GM18507 (cell line): ENCODE measurements at regions not wholly inside any gene's neighbourhood (a gene's known extent, or its start where the extent isn't known, plus 50 kb on each side); places are given as distances from the start of the nearest gene placed in this dataset.

Source experiments
- DNase-seq: peaks from one replicate; pipeline ENCODE4 v3.0.0; 2011; ENCODE audit warnings: low read depth; ENCODE audit not compliant: insufficient read length; ENCODE audit errors: extremely low spot score
- FAIRE-seq: peaks from 2 replicates; lab custom pipeline; 2011; peaks lifted over from hg19 to GRCh38; lab: Jason Lieb, UNC

- DNase-seq: no peak
- FAIRE-seq: no peak
Measured at GRCh38 chr20:60899320-60899719, 352.7 kb upstream of the CDH4 start.

- FAIRE-seq: no peak
- no peak for DNase-seq
Measured at GRCh38 chr20:60900618-60901017, 351.4 kb upstream of the CDH4 start.

- DNase-seq (no peak), FAIRE-seq (no peak)
Measured at GRCh38 chr20:60901831-60902230, 350.2 kb upstream of the CDH4 start.

- DNase-seq (no peak), FAIRE-seq (no peak)
Measured at GRCh38 chr20:60903325-60903971, 348.6 kb upstream of the CDH4 start.

GRCh38 chr20:60904730-60905129 lies 347.3 kb upstream of the CDH4 start:
- FAIRE-seq (no peak), DNase-seq (no peak)

- FAIRE-seq (no peak), DNase-seq (no peak)
Measured at GRCh38 chr20:60905919-60906318, 346.1 kb upstream of the CDH4 start.

GRCh38 chr20:60906555-60906954 lies 345.5 kb upstream of the CDH4 start:
- no peak for DNase-seq
- FAIRE-seq: no peak

GRCh38 chr20:60913298-60913697 lies 338.8 kb upstream of the CDH4 start:
- FAIRE-seq (no peak), DNase-seq (no peak)

GRCh38 chr20:60921022-60921622 lies 330.9 kb upstream of the CDH4 start:
- DNase-seq (no peak), FAIRE-seq (no peak)

GRCh38 chr20:60926831-60927230 lies 325.2 kb upstream of the CDH4 start:
- no peak for DNase-seq
- FAIRE-seq: no peak

GRCh38 chr20:60928341-60928740 lies 323.7 kb upstream of the CDH4 start:
- no peak for FAIRE-seq

GRCh38 chr20:60930023-60930790 lies 321.9 kb upstream of the CDH4 start:
- no peak for DNase-seq
- FAIRE-seq: no peak

More at GRCh38 chr20:60928341-60928740, 323.7 kb upstream of the CDH4 start:
- no peak for DNase-seq

- DNase-seq (no peak), FAIRE-seq (no peak)
Measured at GRCh38 chr20:60931696-60932095, 320.4 kb upstream of the CDH4 start.

GRCh38 chr20:60934724-60935123 lies 317.3 kb upstream of the CDH4 start:
- no peak for FAIRE-seq

GRCh38 chr20:60935971-60936370 lies 316.1 kb upstream of the CDH4 start:
- FAIRE-seq (no peak), DNase-seq (no peak)

More at GRCh38 chr20:60934724-60935123, 317.3 kb upstream of the CDH4 start:
- no peak for DNase-seq

- no peak for FAIRE-seq
- no peak for DNase-seq
Measured at GRCh38 chr20:60937585-60937984, 314.5 kb upstream of the CDH4 start.

- DNase-seq: no peak
- FAIRE-seq: no peak
Measured at GRCh38 chr20:60941379-60941778, 310.7 kb upstream of the CDH4 start.

- FAIRE-seq: no peak
Measured at GRCh38 chr20:60947819-60948218, 304.2 kb upstream of the CDH4 start.

GRCh38 chr20:60948224-60948623 lies 303.8 kb upstream of the CDH4 start:
- FAIRE-seq: no peak
- no peak for DNase-seq

More at GRCh38 chr20:60947819-60948218, 304.2 kb upstream of the CDH4 start:
- no peak for DNase-seq

- no peak for FAIRE-seq
- no peak for DNase-seq
Measured at GRCh38 chr20:60950561-60950960, 301.5 kb upstream of the CDH4 start.

- no peak for DNase-seq
- FAIRE-seq: no peak
Measured at GRCh38 chr20:60950974-60951373, 301.1 kb upstream of the CDH4 start.
